ENCODE measurements at regions not wholly inside any gene's neighbourhood (a gene's known extent, or its start where the extent isn't known, plus 50 kb on each side); places are given as distances from the start of the nearest gene placed in this dataset.
"Not testable (repeated sequence)": the region's sequence is repeated elsewhere in the genome, so short reads cannot be mapped to it uniquely, and the experiment has no call there.

DNA sequence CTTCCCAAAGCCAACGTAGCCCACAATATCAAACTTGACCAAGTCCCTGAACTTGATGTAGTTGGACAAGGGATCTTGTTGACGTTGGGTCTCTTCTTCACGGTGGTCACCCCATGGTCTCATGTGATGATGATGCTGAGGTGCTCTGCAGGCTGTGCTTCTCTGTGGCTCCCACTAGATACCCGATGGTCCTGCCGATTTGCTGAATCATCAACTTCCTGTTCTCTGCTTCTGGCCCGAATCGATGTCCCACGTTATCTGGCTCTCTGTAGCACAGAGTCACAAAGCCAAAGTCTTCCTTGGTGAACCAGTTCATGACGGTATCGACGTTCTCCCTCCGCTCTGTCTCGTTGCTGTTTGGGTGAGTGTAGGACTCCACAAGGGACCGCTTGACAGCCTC, 201.0 kb downstream of the ADRA2C start:
- TF ChIP-seq EZH2 (IDR thresholded peaks at IDR 0.05; ENCODE audit: borderline replicate concordance, low read depth, low read length, poor library complexity, severe bottlenecking), result not testable (repeated sequence)
- TF ChIP-seq, protein P1, sequence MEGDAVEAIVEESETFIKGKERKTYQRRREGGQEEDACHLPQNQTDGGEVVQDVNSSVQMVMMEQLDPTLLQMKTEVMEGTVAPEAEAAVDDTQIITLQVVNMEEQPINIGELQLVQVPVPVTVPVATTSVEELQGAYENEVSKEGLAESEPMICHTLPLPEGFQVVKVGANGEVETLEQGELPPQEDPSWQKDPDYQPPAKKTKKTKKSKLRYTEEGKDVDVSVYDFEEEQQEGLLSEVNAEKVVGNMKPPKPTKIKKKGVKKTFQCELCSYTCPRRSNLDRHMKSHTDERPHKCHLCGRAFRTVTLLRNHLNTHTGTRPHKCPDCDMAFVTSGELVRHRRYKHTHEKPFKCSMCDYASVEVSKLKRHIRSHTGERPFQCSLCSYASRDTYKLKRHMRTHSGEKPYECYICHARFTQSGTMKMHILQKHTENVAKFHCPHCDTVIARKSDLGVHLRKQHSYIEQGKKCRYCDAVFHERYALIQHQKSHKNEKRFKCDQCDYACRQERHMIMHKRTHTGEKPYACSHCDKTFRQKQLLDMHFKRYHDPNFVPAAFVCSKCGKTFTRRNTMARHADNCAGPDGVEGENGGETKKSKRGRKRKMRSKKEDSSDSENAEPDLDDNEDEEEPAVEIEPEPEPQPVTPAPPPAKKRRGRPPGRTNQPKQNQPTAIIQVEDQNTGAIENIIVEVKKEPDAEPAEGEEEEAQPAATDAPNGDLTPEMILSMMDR (conservative IDR thresholded peaks at IDR 0.05; ENCODE audit: low read depth, low read length), result not testable (repeated sequence)

All from A673 (cell line).